ENCODE measurements at regions not wholly inside any gene's neighbourhood (a gene's known extent, or its start where the extent isn't known, plus 50 kb on each side); places are given as distances from the start of the nearest gene placed in this dataset.

DNA sequence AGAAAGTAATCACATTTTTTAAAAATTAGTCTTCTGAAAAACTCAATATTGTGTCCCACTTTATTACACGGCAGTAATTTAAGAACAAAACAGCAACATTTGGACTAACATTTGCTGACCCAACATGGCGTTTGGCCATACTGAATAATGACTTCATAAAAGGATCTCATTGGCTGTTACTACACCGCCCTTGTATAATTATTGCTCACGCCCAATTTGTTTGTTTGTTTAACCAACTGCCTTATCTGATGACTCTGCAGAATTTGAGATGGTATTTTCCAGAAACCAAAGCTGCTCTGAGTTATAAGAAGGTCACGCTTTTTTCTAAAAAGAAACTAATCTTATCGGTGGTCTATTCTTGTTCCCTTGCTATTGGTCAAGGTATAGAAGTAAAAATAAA is 200.2 kb upstream of the TARS1 start:
- TF ChIP-seq, protein P1, sequence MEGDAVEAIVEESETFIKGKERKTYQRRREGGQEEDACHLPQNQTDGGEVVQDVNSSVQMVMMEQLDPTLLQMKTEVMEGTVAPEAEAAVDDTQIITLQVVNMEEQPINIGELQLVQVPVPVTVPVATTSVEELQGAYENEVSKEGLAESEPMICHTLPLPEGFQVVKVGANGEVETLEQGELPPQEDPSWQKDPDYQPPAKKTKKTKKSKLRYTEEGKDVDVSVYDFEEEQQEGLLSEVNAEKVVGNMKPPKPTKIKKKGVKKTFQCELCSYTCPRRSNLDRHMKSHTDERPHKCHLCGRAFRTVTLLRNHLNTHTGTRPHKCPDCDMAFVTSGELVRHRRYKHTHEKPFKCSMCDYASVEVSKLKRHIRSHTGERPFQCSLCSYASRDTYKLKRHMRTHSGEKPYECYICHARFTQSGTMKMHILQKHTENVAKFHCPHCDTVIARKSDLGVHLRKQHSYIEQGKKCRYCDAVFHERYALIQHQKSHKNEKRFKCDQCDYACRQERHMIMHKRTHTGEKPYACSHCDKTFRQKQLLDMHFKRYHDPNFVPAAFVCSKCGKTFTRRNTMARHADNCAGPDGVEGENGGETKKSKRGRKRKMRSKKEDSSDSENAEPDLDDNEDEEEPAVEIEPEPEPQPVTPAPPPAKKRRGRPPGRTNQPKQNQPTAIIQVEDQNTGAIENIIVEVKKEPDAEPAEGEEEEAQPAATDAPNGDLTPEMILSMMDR (IDR thresholded peaks at IDR 0.05; ENCODE audit: poor library complexity, severe bottlenecking), result no peak
- no peak for TF ChIP-seq RAD21 (conservative IDR thresholded peaks at IDR 0.05)
- no peak for TF ChIP-seq POLR2AphosphoS5 (IDR thresholded peaks at IDR 0.05)

All from neural cell (in vitro differentiated cells).